NCI-H82 treated with DMSO at 0.1 percent for 48 hours (cell line): ENCODE measurements at regions not wholly inside any gene's neighbourhood (a gene's known extent, or its start where the extent isn't known, plus 50 kb on each side); places are given as distances from the start of the nearest gene placed in this dataset.

Experiments used
- DNase-seq: peaks from one replicate; lab custom pipeline; 2025; ENCODE audit not compliant: unreplicated experiment; lab: John Stamatoyannopoulos, UW

- DNase-seq = no peak
Observed at GRCh38 chrX:103158317-103158621, 56.6 kb upstream of the BEX4 start.

GRCh38 chrX:103157496-103158316 is 57.2 kb upstream of the BEX4 start:
- DNase-seq = peak; percentile 10

DNA sequence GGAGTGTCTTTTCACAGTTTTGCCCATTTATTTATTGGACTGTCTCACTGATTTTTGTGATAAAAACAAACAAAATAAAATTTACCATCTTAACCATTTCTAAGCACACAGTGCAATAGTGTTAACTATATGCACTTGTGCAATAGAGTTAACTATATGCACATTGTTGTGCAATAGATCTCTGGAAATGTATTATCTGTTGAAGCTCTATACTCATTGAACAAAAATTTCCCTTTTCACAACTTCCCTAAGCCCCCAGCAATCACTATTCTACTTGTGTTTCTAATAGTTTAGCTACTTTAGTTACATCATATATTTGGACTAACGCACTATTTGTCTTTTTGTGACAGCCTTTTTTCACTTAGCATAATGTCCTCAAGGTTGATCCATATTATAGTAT is 59.7 kb upstream of the BEX4 start:
- DNase-seq = no peak

DNA sequence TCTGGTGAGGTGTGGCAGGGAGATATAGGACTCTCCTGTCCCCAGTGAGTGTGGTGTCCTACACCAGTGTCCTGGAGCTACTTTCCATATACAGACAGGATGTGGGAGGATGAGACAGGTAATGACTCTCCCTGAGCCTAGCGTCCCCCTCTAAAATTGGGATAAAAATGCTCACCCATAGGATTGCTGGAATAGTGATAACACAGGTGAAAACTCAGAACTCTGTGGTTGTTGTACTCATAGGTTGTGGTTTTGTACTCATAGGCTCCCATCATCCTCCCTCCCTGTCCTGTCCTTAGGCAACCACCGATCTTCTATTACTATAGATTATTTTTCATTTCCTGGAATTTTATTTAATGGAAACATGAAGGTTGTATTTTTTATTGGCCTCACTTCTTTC is 60.7 kb upstream of the NXF3 start:
- no peak for DNase-seq

GRCh38 chrX:103151799-103152198 is 58.9 kb upstream of the NXF3 start:
- DNase-seq = no peak

DNA sequence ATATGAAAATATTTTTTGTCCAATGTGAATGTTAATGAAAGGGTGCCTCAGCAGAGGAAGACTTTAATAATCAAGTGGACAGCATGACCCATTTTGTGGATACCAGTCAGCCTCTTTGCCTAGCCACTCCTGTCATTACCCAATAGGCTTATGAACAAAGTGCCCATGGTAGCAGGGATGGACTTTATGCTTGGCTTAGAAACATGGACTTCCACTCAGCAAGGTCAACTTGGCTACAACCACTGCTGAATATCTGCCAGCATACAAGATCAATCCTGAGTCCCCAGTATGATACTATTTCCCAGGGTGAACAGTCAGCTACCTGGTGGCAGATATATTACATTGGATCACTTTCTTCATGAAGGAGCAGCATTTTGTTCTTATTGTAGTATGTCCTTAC is 56.7 kb upstream of the NXF3 start:
- DNase-seq = no peak

GRCh38 chrX:103148075-103148474 is 55.1 kb upstream of the NXF3 start:
- DNase-seq = no peak
